Inflammatory macrophage treated with lipopolysaccharide for 4 hours (primary cell): ENCODE measurements at regions not wholly inside any gene's neighbourhood (a gene's known extent, or its start where the extent isn't known, plus 50 kb on each side); places are given as distances from the start of the nearest gene placed in this dataset.
"Not testable (repeated sequence)": the region's sequence is repeated elsewhere in the genome, so short reads cannot be mapped to it uniquely, and the experiment has no call there.

Experiments used
- DNase-seq: peaks from one replicate; pipeline ENCODE4 v3.0.0-alpha.2; 2020

- DNase-seq, result no peak
These were observed 540.9 kb downstream of the TRIML1 start for GRCh38 chr4:188680004-188680666.

DNA sequence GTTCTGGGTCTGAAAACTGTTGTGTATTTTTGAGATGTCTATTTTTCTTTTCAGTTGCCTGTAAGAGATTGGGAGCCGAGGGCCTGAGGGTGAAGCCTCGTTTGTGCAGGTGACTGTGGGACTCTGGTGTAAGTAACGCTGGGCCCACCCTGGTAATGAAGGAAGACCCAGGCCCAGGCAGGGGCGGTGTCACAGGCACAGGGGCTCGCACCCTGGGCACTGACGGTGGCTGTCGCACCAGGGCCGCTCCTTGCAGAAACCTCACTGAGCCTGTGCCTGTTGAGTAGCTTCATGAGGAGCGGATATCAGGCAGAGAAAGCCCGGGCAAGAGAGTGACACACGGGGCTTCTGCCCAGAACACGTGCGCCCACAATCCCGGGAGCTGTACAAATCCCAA is 541.4 kb downstream of the TRIML1 start:
- DNase-seq, result no peak

DNA sequence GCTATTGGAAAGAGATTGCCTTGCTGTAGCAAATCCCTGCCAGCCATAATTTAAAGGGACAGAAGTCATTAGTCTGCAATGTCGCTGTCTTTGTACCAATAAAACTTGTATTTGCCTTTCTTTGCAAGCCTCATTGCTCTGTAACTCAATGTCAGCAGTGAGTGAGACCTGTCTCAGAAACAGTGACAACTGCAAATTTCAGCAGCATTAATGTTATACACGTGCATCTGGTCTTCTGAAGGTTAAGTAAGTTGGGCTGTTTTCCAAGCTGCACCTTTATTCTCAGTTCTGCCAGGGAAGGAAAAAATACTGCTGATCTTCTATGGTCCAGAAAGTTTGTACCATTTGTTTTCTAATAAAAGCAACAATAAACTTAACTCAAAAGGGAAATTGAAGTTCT is 543.1 kb downstream of the TRIML1 start:
- DNase-seq, result no peak

- DNase-seq, result no peak
These were observed 544.3 kb downstream of the TRIML1 start for GRCh38 chr4:188683571-188683970.

DNA sequence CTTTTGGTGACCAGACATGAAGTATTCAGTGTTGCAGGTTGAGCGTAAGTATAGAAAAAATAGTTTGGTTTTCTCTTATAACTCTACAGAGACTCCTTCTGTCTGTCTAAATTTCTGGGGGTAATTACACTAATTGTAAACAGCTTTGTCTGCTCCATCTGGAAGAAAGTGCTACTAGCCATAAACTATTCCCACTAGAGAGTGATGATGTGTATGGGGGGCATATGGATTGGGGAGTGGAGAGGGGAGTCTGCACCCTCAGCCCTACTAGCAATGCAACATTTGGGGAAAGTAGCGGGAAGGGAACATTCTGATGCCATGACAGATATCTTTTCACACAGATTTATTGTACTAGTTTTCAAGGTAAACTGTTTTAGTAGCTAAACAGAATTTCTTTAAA is 549.7 kb downstream of the TRIML1 start:
- no peak for DNase-seq

- DNase-seq, result no peak
These were observed 552.6 kb downstream of the TRIML1 start for GRCh38 chr4:188691811-188692210.

DNA sequence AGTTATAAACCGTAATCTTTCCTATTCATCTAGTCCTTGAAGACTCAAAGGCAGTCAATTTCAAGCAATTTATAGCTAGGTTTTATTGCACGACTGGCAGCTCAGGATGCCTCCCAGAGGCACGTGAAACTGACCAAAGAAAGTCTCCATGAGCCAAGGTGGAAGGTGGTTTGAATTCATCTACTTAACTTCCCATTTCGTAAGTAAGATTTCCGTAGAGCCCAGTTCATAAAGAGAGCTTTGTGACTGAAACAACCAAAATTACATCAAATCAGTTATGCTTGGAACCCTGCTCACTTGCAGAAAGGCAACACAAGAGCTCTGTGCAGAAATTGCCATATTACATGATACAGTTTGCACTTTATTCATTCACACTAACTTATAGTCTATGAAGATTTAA is 556.0 kb downstream of the TRIML1 start:
- no peak for DNase-seq

GRCh38 chr4:188697243-188697642 is 558.0 kb downstream of the TRIML1 start:
- DNase-seq, result no peak

DNA sequence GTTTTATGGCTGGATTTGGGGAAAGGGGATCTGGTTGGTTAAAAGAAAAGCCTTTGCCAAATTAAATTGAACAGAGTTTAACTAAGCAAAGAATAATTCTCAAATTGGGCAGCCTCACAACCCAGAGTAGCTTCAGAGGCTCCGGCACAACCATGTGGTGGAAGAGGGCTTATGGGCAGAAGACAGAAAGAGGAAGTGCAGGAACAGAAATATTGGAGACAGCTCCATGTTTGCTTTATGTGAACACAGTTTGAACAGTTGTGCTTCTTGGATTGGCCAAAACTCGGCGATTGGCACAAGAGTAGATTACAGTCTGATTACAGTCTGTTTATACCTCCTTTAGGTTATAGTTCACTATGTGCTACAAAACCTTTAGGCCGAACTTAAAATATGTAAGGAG is 562.7 kb downstream of the TRIML1 start:
- DNase-seq, result no peak

DNA sequence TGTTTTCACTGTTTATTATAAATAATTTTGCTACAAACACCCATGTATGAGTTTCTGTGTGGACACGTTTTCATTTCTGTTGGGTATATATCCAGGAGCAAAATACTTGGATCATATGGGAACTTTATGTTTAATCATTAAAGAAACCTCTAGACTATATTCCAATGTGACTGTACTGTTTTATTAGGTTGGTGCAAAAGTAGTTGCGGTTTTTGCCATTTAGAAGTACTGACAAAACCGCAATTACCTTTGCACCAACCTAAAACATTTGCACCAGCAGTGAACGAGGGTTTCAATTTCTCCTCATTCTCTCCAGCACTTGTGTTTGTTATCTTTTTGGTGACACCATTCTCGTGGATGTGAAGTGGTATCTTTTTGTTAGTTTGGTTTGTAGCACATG is 565.0 kb downstream of the TRIML1 start:
- DNase-seq, result no peak

GRCh38 chr4:188707036-188707435 is 567.8 kb downstream of the TRIML1 start:
- no peak for DNase-seq

- no peak for DNase-seq
These were observed 575.3 kb downstream of the TRIML1 start for GRCh38 chr4:188714501-188714900.

DNA sequence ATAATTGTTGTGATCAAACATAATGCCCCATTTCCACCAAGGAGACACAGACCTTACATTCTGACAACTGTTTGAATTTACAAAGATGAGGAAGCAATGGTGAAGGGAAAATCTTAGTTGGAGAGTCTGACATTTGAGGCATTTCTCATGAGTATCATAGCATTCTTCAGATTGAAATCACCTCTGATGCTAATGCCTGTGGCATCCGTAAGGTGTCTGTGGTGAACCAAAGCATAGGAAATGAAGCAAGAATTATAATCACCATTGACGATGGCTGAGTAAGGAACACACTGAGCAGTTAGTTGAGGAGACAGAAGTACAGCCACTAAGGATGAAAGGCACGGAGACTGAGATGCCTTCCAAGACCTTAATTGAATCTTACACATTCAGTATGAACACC is 575.7 kb downstream of the TRIML1 start:
- DNase-seq, result no peak

DNA sequence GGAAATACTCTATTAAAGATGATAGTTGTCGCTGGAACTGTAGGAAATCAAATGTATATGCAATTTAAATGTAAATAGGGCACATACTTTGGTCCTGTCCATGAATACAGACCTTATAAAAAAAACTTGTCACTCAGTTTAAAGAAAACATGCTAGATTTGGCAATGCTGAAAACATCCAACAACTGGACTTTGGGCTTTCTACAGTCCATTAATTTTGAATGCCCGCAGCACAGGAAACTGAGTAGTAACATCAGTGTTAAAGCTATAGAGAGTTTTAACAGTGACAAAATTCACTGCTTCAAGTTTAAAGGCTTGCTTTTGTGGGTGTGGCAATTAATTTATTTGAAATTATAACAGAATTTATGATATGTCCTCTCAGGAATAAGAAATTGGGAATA is 578.4 kb downstream of the TRIML1 start:
- no peak for DNase-seq

- DNase-seq, result no peak
These were observed 580.6 kb downstream of the TRIML1 start for GRCh38 chr4:188719794-188720193.

GRCh38 chr4:188722911-188723310 is 583.7 kb downstream of the TRIML1 start:
- no peak for DNase-seq

DNA sequence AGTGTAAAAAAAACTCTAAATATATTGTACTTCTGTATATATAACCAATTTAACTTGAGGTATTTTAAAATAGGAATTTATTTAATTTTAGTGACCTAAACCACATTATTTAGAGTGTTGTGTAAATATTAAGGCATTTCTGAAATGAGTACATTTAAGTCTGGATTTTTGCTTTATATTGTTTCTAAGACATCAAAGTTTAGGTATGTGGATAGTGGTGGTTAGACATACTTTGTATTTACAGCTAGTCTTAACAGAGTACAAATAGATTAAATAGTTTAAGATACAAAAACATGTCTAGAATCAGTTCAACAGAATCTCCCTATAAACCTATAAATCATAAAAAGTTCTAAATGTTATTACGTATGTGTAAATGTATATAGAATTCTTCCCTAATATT is 588.5 kb downstream of the TRIML1 start:
- no peak for DNase-seq

DNA sequence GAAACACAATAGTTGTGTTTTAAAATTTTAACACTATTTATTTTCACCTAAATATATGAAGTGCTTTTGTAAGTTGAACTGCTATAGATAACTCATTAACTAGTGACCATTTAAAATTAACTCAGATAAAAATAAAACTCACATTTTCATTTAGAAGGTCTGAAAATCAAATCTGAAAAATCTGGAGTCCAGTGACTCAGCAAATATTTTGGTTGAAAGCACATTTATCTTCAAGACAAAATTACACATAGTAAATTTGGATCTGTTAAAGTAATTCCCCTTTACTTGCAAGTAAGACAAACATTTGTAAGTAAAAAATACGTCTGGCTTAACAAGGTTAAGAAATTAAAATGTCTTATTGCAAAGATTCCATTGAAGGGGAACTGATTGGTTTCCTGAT is 589.1 kb downstream of the TRIML1 start:
- DNase-seq, result no peak

GRCh38 chr4:188732131-188732530 is 592.9 kb downstream of the TRIML1 start:
- DNase-seq, result no peak

- DNase-seq, result no peak
These were observed 595.8 kb downstream of the TRIML1 start for GRCh38 chr4:188735082-188735481.

GRCh38 chr4:188737251-188738002 is 598.2 kb downstream of the TRIML1 start:
- DNase-seq, result no peak

DNA sequence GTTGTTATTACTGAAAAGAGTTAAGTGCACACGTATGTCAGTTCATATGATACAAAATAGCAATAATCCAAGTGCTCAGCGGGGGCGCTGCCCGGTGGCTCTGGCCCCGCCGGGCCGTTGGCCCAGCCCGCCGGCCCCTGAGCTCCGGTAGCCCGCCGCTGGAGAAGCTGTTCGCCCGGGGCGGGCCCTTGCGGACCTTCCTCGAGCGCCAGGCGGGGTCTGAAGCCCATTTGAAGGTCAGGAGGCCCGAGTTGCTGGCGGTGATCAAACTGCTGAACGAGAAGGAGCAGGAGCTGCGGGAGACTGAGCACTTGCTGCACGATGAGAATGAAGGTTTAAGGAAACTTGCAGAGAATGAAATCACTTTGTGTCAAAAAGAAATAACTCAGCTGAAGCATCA is 599.0 kb downstream of the TRIML1 start:
- DNase-seq, result not testable (repeated sequence)

GRCh38 chr4:188740172-188740571 is 600.9 kb downstream of the TRIML1 start:
- DNase-seq, result not testable (repeated sequence)

- DNase-seq, result not testable (repeated sequence)
These were observed 601.5 kb downstream of the TRIML1 start for GRCh38 chr4:188740791-188741190.
